SHP77 treated with DMSO at 0.1 percent for 48 hours (cell line): ENCODE measurements at regions not wholly inside any gene's neighbourhood (a gene's known extent, or its start where the extent isn't known, plus 50 kb on each side); places are given as distances from the start of the nearest gene placed in this dataset.

ENCODE experiments used
- DNase-seq: peaks from one replicate; lab custom pipeline; 2025; lab: John Stamatoyannopoulos, UW

DNA sequence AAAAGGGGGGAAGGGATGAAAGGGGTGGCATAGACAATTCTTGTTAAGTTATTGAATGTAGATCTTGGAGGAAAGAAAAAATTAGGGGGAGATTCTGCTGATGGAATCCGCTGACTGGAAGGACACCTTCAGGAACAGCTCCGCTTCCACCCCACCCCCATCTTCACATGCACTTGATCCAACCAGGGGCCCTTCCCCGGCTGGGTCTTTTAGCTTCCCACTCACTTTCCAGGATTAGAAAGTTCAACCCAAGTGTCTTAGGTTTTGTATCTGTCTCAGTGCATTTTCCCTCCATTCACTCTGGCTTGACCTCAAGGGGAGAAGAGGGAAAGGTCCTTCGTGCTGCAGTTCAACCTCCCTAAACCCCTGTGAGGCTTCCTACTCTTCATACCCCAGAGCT is 141.4 kb downstream of the IRS2 start:
- DNase-seq, result no peak

DNA sequence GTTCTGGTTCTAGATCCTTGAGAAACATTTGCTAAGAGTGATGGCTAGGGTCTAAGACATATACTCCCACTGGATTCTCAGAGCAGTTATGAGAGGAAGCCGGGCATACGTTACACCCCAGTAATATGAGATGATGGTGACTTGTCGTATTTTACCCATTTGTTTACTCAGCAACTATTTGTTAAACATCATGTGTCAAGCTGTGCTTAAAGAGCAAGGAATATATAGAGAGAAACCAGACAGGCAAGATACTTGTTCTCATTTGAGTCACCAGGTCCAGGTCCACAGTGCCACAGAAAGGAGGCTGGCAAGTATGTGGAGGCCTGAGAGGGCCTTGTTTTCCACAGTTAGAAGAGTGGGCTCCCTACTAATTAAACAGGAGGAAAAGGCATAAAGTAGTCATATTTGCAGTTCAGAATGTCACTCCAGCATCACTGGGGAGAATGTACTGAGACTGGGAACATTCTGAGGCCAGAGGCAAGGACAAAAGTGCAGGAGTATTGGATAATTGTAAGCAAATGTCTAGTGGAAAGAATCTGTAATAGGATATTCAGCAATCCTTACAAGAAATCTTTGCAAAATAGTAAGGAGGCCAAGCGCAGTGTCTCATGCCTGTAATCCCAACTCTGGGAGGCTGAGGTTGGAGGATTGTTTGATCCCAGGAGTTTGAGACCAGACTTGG is 142.2 kb downstream of the IRS2 start:
- DNase-seq, result no peak

GRCh38 chr13:109642358-109642757 is 144.0 kb downstream of the IRS2 start:
- DNase-seq, result no peak

- no peak for DNase-seq
These were observed 149.6 kb downstream of the IRS2 start for GRCh38 chr13:109636736-109637135.

GRCh38 chr13:109631069-109631468 is 155.3 kb downstream of the IRS2 start:
- DNase-seq, result no peak

DNA sequence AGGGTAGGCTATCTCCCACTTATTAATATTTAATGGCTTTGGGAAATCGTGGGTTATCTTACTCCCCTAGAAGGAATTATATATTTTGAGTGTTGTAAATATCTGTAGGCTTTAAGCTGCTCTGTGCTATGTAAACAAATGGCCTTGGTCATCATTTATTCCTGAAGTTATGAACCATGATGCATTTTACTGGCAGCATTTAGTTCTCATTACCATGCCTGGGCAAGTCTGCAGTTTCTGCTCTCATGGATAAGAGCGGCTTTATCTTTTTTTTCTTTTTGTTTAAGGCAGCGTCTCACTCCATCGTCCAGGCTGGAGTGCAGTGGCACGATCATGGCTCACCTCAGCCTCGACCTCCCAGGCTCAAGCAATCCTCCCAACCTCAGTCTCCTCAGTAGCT is 156.1 kb downstream of the IRS2 start:
- DNase-seq, result no peak

DNA sequence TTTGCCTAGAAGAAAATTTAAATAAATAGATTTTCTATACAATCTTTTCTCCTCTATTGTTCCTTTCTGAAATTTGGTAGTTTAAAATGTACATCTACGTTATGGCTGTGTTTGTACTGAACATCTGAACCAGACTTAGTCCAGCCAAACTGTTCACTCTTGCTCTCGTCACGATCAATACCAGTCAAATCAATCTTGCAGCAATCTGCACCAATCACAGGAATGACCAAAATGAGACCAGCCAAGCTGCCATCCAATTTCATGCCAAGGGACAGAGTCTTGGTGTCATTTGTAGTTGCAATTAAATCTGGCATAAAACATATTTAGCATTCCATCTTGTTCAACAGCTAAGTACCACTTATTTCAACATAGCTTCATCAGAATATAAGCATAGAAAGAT is 156.6 kb downstream of the IRS2 start:
- DNase-seq, result no peak

GRCh38 chr13:109628251-109628699 is 158.1 kb downstream of the IRS2 start:
- no peak for DNase-seq

DNA sequence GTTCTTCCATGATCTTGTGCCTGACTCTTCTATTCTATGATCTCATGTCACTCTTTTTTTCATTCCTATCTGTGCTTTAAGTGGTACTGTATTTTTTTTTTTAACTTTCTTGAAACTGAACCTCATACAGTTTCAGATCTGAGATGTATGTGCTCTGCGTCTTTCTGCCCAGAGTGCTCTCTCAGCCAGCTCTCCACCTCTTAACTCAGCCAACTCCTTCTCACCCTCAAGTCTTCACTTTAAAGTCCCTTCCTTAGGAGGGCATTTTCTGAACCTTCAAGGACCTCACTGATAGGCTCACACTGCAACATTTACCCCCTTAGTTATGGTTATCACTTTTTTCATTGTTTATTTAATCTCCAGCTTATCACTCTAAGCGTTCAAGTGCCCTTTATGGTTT is 158.7 kb downstream of the IRS2 start:
- DNase-seq, result no peak

DNA sequence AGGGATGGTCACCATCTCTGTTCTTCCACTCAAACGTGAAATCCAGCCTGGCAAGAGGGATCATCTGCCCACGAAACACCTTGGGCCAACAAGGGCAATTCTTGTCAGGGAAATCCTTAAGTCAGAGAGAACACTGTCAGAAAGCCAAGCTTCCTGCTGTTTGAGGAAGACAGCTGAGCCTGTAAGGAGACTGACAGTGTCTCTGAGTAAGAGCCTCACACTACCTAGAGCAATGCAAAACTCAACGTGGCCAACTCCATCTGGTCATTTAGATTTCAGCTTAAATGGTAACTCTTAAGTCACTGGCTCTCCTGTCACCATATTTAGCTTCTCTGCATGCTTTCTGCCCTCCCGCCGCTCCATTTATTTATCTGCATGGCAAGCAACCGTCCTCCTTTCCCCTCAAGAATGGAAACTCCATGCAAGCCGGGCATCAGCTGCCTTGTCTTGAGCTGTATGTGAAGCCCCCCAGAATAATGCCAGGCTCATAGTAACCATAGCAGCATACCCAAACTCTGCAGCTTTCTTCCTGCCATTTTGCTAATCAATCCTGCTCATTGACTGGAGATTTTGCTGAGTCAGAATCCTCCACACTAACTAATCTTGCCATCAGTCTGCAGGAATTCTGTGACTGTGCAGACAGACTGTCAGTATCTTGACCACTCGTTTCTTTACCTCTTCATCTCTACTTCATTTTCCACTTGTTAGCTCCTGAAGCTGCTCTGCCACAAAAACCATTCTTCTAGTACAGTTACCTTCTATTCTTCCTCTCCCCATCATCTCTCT is 159.8 kb downstream of the IRS2 start:
- no peak for DNase-seq

GRCh38 chr13:109625156-109625555 is 161.2 kb downstream of the IRS2 start:
- no peak for DNase-seq

GRCh38 chr13:109622006-109622405 is 164.4 kb downstream of the IRS2 start:
- DNase-seq, result no peak

DNA sequence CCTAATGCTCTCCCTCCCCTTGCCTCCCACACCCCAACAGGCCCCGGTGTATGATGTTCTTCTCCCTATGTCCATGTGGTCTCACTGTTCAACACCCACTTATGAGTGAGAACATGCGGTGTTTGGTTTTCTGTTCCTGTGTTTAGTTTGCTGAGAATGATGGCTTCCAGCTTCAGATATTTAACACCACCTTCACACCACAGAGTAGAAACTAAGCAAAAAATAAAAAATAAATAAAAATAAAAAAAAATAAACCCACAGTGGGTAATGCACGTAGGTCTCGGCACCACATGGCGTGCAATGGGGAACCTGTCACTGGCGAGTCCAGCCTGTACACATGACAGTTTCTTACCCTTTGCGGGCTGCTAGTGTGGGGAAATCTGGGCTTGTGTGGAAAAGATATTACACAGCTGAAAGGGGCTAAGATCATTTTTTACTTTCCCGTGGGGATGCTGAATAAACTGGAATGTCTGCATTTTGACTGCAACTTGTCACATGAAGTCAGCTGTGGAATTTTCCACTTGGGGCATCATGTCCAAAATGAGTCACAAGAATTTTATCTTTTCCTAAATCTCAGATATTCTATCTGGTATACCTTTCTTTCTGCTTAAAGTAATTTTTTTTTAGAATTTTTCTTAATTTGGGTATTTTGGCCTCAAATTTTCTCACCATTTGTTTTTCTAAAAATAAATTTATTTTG is 170.5 kb downstream of the IRS2 start:
- DNase-seq, result no peak

DNA sequence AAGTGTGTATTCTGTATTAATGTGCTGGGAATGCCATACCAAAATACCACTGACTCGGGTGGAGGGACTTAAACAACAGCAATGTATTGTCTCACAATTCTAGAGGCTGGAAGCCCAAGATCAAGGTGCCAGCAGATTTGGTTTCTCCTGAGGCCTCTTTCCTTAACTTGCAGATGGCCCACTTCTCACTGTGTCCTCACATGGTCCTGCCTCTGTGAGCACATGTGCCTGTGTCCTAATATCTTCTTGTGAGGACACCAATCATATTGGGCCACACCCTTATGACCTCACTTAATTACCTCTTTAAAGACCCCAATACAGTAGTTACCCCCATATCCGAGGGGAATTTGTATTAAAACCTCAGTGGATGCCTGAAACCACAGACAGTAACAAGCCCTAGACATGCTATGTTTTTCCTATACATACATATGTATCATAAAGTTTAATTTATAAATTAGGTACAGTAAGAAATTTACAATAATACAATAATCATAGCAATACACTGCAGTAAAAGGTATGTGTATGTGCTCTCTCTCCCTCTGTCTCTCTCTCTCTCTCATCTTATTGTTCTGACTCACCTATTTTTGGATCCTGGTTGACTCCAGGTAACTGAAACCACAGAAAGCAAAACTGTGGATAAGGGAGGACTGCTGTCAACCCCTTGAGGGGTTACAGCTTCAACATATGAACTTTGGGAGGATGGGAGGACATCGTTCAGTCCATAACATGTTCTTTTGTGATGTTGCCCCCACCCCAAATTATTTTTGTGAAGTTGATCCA is 174.3 kb downstream of the IRS2 start:
- DNase-seq, result no peak

DNA sequence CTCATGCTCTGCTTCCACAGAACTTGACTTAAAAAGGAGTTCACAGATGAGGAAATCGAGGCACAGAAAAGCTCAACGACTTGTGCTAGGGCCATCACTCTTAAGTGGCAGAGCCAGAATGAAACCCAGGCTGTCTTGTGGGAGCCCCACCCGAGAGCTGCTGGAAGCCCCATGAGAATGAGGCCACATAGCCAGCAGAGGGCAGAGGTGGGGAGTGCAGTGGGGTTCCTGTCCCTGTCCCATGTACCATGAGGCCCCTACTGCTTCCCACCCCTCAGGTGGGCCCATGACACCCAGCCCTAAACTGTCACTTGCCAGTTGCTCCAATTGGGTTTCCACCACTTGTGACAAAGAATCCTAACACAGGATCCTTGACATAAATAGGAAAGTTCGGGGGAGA is 175.9 kb downstream of the IRS2 start:
- no peak for DNase-seq

GRCh38 chr13:109608503-109608902 is 177.9 kb downstream of the IRS2 start:
- DNase-seq, result no peak

DNA sequence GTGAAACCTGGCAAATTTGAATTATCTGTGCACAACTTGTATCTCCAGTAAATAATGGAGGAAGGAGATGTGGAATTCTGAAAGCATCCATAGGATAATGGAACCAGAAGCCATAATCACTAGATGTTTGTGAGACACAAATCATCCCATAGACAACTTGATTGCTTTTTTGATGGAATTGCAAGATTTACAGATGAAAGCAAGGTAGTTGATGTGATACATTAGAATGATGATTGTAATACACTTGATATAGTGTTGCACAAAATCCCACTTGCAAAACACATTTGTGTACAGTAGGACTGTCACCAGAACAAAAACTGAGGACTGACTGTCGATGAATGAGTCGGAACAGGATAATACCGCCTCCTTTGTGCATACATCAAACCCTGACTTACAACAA is 178.3 kb downstream of the IRS2 start:
- no peak for DNase-seq

GRCh38 chr13:109606520-109606919 is 179.9 kb downstream of the IRS2 start:
- DNase-seq, result no peak

GRCh38 chr13:109605846-109606245 is 180.5 kb downstream of the IRS2 start:
- DNase-seq, result no peak

- DNase-seq, result no peak
These were observed 181.5 kb downstream of the IRS2 start for GRCh38 chr13:109604894-109605293.

GRCh38 chr13:109602356-109602755 is 184.0 kb downstream of the IRS2 start:
- no peak for DNase-seq
